Glutamatergic neuron (in vitro differentiated cells): ENCODE measurements at regions not wholly inside any gene's neighbourhood (a gene's known extent, or its start where the extent isn't known, plus 50 kb on each side); places are given as distances from the start of the nearest gene placed in this dataset.

ENCODE experiments used
- DNase-seq: peaks from one replicate; pipeline ENCODE4 v3.0.0; 2022
- H3K27ac Mint-ChIP-seq: one replicate; pipeline ENCODE4 v1.8.0; 2020; ENCODE audit warnings: mild to moderate bottlenecking, mixed read lengths, inconsistent platforms; ENCODE audit not compliant: unreplicated experiment
- H3K27me3 Mint-ChIP-seq: one replicate; pipeline ENCODE4 v1.8.0; 2020; ENCODE audit warnings: mild to moderate bottlenecking, moderate library complexity, mixed read lengths, inconsistent platforms; ENCODE audit not compliant: unreplicated experiment
- H3K36me3 Mint-ChIP-seq: one replicate; pipeline ENCODE4 v1.8.0; 2020; ENCODE audit warnings: mild to moderate bottlenecking, mixed read lengths, inconsistent platforms; ENCODE audit not compliant: unreplicated experiment
- H3K4me1 Mint-ChIP-seq: one replicate; pipeline ENCODE4 v1.8.0; 2020; ENCODE audit warnings: mild to moderate bottlenecking, low read depth, mixed read lengths, inconsistent platforms; ENCODE audit not compliant: unreplicated experiment
- H3K4me3 Mint-ChIP-seq: one replicate; pipeline ENCODE4 v1.8.0; 2020; ENCODE audit warnings: mild to moderate bottlenecking, mixed read lengths, inconsistent platforms; ENCODE audit not compliant: unreplicated experiment
- H3K9me3 Mint-ChIP-seq: one replicate; pipeline ENCODE4 v1.8.0; 2020; ENCODE audit warnings: mild to moderate bottlenecking, moderate library complexity, mixed read lengths, inconsistent platforms; ENCODE audit not compliant: unreplicated experiment
- TF ChIP-seq, protein P1 (sequence below): fragments of 200-600 bp; sonication (generic); IDR thresholded peaks from one replicate; pipeline ENCODE4 v1.5.0; 2021; ENCODE audit not compliant: partially characterized antibody, unreplicated experiment

- no peak for DNase-seq
- Mint-ChIP-seq H3K27ac (no peak overlapping the region), H3K36me3 (no peaks in the 10 kb centered on the region), H3K27me3 (peaks cover 4% of the 10 kb centered on the region), H3K4me1 (peaks cover 24% of the 10 kb centered on the region), H3K9me3 (peaks cover 6% of the 10 kb centered on the region), H3K4me3 (no peak overlapping the region)
- TF ChIP-seq, protein P1, sequence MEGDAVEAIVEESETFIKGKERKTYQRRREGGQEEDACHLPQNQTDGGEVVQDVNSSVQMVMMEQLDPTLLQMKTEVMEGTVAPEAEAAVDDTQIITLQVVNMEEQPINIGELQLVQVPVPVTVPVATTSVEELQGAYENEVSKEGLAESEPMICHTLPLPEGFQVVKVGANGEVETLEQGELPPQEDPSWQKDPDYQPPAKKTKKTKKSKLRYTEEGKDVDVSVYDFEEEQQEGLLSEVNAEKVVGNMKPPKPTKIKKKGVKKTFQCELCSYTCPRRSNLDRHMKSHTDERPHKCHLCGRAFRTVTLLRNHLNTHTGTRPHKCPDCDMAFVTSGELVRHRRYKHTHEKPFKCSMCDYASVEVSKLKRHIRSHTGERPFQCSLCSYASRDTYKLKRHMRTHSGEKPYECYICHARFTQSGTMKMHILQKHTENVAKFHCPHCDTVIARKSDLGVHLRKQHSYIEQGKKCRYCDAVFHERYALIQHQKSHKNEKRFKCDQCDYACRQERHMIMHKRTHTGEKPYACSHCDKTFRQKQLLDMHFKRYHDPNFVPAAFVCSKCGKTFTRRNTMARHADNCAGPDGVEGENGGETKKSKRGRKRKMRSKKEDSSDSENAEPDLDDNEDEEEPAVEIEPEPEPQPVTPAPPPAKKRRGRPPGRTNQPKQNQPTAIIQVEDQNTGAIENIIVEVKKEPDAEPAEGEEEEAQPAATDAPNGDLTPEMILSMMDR = no peak
Measured at GRCh38 chr15:39252134-39252470, 328.8 kb upstream of the THBS1 start.

DNA sequence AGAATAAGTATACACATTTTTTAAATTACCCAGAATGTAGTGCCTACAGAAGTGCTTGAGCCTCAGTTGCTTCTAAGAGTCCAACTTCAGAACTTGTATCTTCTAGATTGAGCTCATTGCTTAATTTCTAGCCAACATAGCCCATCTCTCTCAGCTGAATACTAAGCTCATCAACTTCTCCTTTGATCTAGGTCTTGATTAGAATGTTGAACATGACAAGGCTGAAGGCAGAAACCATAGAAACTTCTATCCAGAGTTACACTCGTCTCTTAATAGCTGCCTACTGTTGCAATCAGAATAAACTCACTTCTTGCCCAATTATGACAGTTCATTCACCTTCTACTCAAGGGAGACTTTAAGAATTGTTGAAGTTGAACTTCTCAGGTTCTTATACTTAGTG, 327.3 kb upstream of the THBS1 start:
- Mint-ChIP-seq H3K27ac (no peak overlapping the region), H3K27me3 (peaks cover 4% of the 10 kb centered on the region), H3K9me3 (peaks cover 6% of the 10 kb centered on the region), H3K36me3 (no peaks in the 10 kb centered on the region), H3K4me3 (no peak overlapping the region), H3K4me1 (peaks cover 25% of the 10 kb centered on the region)
- TF ChIP-seq, protein P1 = no peak
- no peak for DNase-seq

DNA sequence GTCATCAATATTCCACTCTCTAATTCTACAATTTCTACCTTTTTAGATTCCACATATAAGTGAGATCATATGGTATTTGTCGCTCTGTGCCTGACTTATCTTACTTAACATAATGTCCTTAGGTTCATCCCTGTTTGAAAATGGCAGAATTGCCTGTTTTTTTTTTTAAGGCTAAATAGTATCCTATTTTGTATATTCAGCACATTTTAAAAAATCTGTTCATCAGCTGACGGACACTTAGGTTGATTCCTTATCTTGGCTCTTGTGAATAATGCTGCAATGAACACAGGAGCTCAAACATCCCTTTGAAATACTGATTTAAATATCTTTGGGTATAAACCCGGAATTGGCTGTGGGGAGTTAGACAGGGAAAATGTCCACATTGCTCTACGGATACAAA, 326.7 kb upstream of the THBS1 start:
- Mint-ChIP-seq H3K27ac (no peak overlapping the region), H3K4me3 (no peak overlapping the region), H3K36me3 (no peaks in the 10 kb centered on the region), H3K27me3 (peaks cover 4% of the 10 kb centered on the region), H3K4me1 (peaks cover 25% of the 10 kb centered on the region), H3K9me3 (peaks cover 6% of the 10 kb centered on the region)
- DNase-seq = no peak
- TF ChIP-seq, protein P1 = no peak

GRCh38 chr15:39255760-39256159, 325.1 kb upstream of the THBS1 start:
- peak; percentile 38 for DNase-seq
- peak overlapping the region; percentile 47 for H3K4me3 Mint-ChIP-seq
- H3K27ac Mint-ChIP-seq = peak overlapping the region; percentile 84
- peaks cover 4% of the 10 kb centered on the region for H3K27me3 Mint-ChIP-seq
- peaks cover 25% of the 10 kb centered on the region for H3K4me1 Mint-ChIP-seq
- peaks cover 6% of the 10 kb centered on the region for H3K9me3 Mint-ChIP-seq
- H3K36me3 Mint-ChIP-seq = no peaks in the 10 kb centered on the region
- TF ChIP-seq, protein P1 = no peak

GRCh38 chr15:39260391-39260790, 320.5 kb upstream of the THBS1 start:
- Mint-ChIP-seq H3K4me3 (no peak overlapping the region), H3K9me3 (peaks cover 6% of the 10 kb centered on the region), H3K4me1 (peaks cover 11% of the 10 kb centered on the region), H3K27ac (no peak overlapping the region), H3K27me3 (peaks cover 8% of the 10 kb centered on the region), H3K36me3 (no peaks in the 10 kb centered on the region)
- DNase-seq = no peak
- TF ChIP-seq, protein P1 = no peak
